ENCODE measurements at regions not wholly inside any gene's neighbourhood (a gene's known extent, or its start where the extent isn't known, plus 50 kb on each side); places are given as distances from the start of the nearest gene placed in this dataset.

DNA sequence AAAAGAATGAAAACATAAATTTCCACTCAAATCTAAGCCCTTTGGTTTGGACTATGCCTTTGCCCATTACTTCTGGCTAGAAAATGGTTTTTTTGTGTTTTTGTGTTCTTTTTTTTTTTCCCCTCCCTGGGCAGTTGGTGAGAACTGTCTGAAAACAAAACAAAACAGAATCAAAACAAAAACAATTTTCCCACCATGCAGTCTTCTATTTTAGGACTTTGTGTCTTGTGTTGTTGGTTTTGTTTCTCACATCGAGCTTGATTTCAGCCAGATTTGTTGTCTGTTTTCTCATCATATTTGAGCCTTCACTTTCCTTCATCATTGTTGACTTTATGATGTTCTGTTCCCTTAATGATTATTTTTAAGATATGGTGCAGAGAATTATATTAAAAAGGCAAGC, 206.3 kb downstream of the MACC1 start:
- TF ChIP-seq, protein P1, sequence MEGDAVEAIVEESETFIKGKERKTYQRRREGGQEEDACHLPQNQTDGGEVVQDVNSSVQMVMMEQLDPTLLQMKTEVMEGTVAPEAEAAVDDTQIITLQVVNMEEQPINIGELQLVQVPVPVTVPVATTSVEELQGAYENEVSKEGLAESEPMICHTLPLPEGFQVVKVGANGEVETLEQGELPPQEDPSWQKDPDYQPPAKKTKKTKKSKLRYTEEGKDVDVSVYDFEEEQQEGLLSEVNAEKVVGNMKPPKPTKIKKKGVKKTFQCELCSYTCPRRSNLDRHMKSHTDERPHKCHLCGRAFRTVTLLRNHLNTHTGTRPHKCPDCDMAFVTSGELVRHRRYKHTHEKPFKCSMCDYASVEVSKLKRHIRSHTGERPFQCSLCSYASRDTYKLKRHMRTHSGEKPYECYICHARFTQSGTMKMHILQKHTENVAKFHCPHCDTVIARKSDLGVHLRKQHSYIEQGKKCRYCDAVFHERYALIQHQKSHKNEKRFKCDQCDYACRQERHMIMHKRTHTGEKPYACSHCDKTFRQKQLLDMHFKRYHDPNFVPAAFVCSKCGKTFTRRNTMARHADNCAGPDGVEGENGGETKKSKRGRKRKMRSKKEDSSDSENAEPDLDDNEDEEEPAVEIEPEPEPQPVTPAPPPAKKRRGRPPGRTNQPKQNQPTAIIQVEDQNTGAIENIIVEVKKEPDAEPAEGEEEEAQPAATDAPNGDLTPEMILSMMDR (IDR thresholded peaks at IDR 0.05) = no peak
- no peak for TF ChIP-seq POLR2AphosphoS5 (IDR thresholded peaks at IDR 0.05; ENCODE audit: insufficient read depth in 1 of 2, low read depth in 1 of 2)
- no peak for TF ChIP-seq POLR2A (IDR thresholded peaks at IDR 0.05)

Data from vagina (tissue), 2 donors.